AG04450 (cell line): ENCODE measurements at regions not wholly inside any gene's neighbourhood (a gene's known extent, or its start where the extent isn't known, plus 50 kb on each side); places are given as distances from the start of the nearest gene placed in this dataset.

Experiments
- CTCF ChIA-PET: fragments of 300-600, 350-600 bp; formaldehyde crosslinking; extraction: SDS; loops from one replicate; lab custom pipeline; 2022; ENCODE audit warnings: antibody characterized with exemption, inconsistent platforms; lab: Charles Lee
- POLR2A ChIA-PET: fragments of 350-600 bp; formaldehyde crosslinking; extraction: SDS; loops from one replicate; lab custom pipeline; 2021; ENCODE audit warnings: antibody characterized with exemption, inconsistent platforms; lab: Yijun Ruan, JAX
- DNase-seq: peaks from one replicate; pipeline ENCODE4 v3.0.0-alpha.2; 2011; ENCODE audit warnings: low read depth, low spot score
- H3K27ac ChIP-seq: one replicate; pipeline ENCODE4 v1.5.1; 2012; ENCODE audit warnings: low read depth, low read length, control low read depth
- H3K27me3 ChIP-seq: one replicate; pipeline ENCODE4 v1.6.0; 2012; ENCODE audit warnings: low read length; ENCODE audit not compliant: control insufficient read depth, insufficient read depth
- H3K4me3 ChIP-seq: 2 replicates; pipeline ENCODE4 v1.5.1; 2011; ENCODE audit warnings: mild to moderate bottlenecking, low read depth, low read length, control low read depth
- H3K9me3 ChIP-seq: 2 replicates; pipeline ENCODE4 v1.5.1; 2012; ENCODE audit warnings: low read length; ENCODE audit not compliant: control insufficient read depth, insufficient read depth
- TF ChIP-seq, protein P1 (sequence below): IDR thresholded peaks from 2 replicates; pipeline ENCODE4 v1.5.1; 2011; ENCODE audit warnings: low read depth, low read length, control low read depth, inconsistent platforms

DNA sequence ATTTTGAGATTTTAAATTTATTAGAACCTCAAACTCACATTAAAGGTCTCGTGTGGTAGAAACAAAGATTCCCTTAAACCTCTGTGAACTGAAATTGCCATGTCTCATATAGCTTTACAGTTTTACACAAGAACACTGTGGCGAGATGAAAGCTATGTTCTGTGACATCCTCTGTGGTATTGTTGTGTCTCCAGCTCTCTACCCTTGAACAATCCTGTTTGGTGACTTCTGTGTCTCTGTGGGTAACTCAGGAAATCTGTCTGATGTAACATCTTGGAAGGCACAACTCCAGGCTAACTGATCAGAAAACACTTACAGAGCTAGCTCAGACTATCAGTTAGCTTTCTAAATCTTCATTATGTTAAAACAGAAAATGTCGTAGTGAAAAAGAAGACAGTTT is 318.8 kb upstream of the GBE1 start:
- Histone ChIP-seq H3K27me3 (no peaks in the 10 kb centered on the region), H3K27ac (no peak overlapping the region), H3K9me3 (no peaks in the 10 kb centered on the region), H3K4me3 (no peak overlapping the region)
- TF ChIP-seq, protein P1, sequence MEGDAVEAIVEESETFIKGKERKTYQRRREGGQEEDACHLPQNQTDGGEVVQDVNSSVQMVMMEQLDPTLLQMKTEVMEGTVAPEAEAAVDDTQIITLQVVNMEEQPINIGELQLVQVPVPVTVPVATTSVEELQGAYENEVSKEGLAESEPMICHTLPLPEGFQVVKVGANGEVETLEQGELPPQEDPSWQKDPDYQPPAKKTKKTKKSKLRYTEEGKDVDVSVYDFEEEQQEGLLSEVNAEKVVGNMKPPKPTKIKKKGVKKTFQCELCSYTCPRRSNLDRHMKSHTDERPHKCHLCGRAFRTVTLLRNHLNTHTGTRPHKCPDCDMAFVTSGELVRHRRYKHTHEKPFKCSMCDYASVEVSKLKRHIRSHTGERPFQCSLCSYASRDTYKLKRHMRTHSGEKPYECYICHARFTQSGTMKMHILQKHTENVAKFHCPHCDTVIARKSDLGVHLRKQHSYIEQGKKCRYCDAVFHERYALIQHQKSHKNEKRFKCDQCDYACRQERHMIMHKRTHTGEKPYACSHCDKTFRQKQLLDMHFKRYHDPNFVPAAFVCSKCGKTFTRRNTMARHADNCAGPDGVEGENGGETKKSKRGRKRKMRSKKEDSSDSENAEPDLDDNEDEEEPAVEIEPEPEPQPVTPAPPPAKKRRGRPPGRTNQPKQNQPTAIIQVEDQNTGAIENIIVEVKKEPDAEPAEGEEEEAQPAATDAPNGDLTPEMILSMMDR: no peak
- CTCF ChIA-PET: no interaction called here
- DNase-seq: no peak
- POLR2A ChIA-PET: no interaction called here

DNA sequence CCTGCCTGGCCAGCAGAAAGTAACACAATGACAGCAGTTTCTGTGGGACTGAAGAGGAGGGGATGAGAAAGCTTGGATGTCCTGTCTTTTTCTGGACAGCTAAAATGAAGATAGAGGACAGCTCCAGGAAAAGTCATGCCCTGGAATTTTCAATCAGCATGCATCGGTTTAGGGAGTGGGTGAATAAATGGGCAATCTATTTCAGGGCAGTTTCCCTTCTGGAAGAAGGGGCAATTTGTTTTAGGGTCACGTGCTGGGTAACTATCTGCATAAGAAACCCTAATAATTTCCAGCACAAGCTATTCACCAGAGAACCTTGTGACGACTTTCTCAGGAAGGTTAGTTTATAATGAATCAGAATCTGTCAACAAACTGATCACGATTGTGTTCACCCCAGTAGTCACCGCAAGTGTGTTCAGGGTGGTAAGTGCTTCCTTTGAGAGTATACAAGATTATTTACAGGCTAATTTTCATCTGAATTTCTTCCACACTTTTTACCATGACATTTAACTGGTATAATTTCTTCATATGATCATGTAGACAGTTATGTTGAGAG is 318.0 kb upstream of the GBE1 start:
- no peak for DNase-seq
- CTCF ChIA-PET: no interaction called here
- TF ChIP-seq, protein P1: no peak
- Histone ChIP-seq H3K4me3 (no peak overlapping the region), H3K27ac (no peak overlapping the region), H3K9me3 (no peaks in the 10 kb centered on the region), H3K27me3 (no peaks in the 10 kb centered on the region)
- POLR2A ChIA-PET: no interaction called here

DNA sequence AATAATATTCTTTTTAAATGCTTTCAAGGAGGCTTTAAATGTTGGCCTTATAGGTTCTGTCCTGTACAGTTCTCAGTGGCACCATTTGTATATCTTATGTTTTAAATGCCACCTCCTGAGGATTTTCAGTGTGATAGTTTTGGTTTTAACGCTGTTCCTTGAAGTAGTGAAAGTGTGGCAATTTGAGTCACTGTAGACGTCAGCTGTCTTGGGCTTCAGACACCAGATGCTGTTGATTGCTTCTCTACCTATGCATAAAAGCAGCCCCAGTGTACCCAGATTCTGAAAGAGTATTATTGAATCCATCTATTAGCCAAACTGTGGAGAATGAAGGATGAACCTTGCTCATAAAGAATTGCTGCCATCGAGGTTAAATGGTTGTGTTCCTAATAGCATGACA is 316.8 kb upstream of the GBE1 start:
- TF ChIP-seq, protein P1: no peak
- POLR2A ChIA-PET: no interaction called here
- H3K27me3 ChIP-seq: no peaks in the 10 kb centered on the region
- CTCF ChIA-PET: no interaction called here
- DNase-seq: no peak
- no peak overlapping the region for H3K27ac ChIP-seq
- H3K9me3 ChIP-seq: no peaks in the 10 kb centered on the region
- H3K4me3 ChIP-seq: no peak overlapping the region

DNA sequence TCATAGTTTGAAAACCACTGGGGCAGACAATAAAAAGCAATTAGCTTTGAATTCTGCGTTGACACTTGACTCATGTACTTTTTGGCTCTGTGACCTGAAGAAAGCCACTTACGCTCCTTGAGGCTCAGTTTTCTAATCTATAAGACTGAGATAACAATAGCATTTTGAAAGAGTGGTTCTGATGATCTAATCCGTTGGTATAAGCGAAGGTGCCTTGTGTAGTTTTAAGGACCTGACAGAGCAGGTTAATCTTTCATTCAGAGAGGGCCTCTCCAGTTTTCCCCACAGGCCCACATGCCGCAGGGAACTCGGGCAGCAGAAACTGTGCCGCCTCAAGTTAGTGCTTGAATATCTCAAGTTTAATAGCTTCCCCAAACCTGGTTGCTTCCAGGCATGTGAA is 306.0 kb upstream of the GBE1 start:
- DNase-seq: no peak
- ChIA-PET POLR2A (no interaction called here), CTCF (no interaction called here)
- H3K27ac ChIP-seq: no peak overlapping the region
- no peaks in the 10 kb centered on the region for H3K9me3 ChIP-seq
- TF ChIP-seq, protein P1: no peak
- H3K4me3 ChIP-seq: no peak overlapping the region
- no peaks in the 10 kb centered on the region for H3K27me3 ChIP-seq

DNA sequence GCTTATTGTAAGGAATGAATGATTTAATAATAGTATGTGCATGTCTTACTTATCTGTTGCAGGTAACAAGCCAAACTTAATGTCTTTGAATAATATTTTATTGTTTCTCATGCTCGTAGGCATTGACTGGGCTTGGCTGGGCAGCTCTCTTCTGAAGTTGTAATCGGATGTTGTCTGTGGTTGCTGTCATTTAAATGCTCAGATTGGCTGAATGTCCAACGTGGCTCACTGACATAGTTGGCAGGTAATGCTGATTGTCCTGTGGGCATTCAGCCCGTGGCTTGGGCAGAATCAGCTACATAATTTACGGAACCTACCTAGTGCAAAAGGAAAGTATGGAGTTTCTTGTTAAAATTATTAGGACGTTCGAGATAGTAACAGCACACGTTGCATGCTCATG is 297.4 kb upstream of the GBE1 start:
- ChIA-PET CTCF (no interaction called here), POLR2A (no interaction called here)
- Histone ChIP-seq H3K4me3 (no peak overlapping the region), H3K27ac (no peak overlapping the region), H3K27me3 (no peaks in the 10 kb centered on the region), H3K9me3 (no peaks in the 10 kb centered on the region)
- TF ChIP-seq, protein P1: no peak
- DNase-seq: no peak
